HCT116 (cell line): ENCODE measurements at regions not wholly inside any gene's neighbourhood (a gene's known extent, or its start where the extent isn't known, plus 50 kb on each side); places are given as distances from the start of the nearest gene placed in this dataset.

ENCODE experiments used
- ATAC-seq: fragments of 200-7000 bp; cut with Tn5 transposase; 2 replicates; pipeline ENCODE4 v1.9.1; 2020; ENCODE audit warnings: mild to moderate bottlenecking, moderate library complexity
- BruUV-seq: library from RNA; stranded (reverse); fragments of 400-500 nt; replicated peaks from 2 replicates; lab custom pipeline; 2021; lab: Mats Ljungman, UMichigan
- CTCF ChIA-PET: fragments of 300-600 bp; sonication (Branson Sonifier 250); formaldehyde crosslinking; loops from one replicate; lab custom pipeline; 2021; ENCODE audit warnings: antibody characterized with exemption; lab: Charles Lee
- POLR2A ChIA-PET: fragments of 300-600, 350-600 bp; sonication (Branson Sonifier 250); formaldehyde crosslinking; loops from one replicate; lab custom pipeline; 2021; ENCODE audit warnings: antibody characterized with exemption; lab: Charles Lee
- RAD21 ChIA-PET, 2 experiments: fragments of 300-600 bp; sonication (Branson Sonifier 250); formaldehyde crosslinking; loops; one replicate each; lab custom pipeline; 2023; ENCODE audit warnings: low total read pairs in 2 of 2; ENCODE audit not compliant: uncharacterized antibody in 2 of 2, unreplicated experiment in 2 of 2, low non-redundant PET in 1 of 2; lab: Charles Lee
- DNase-seq: peaks from one replicate; pipeline ENCODE4 v3.0.0-alpha.2; 2010; ENCODE audit warnings: low read depth, low spot score
- H2AFZ ChIP-seq: fragments of 200-600 bp; shearing (Covaris generic), sonication (generic); 2 replicates; pipeline ENCODE4 v1.6.1; 2017; ENCODE audit warnings: low read depth, mixed run types, mixed read lengths, antibody characterized with exemption, low read length; ENCODE audit not compliant: poor library complexity, severe bottlenecking
- H3K27ac ChIP-seq: 2 replicates; pipeline ENCODE4 v1.5.1; 2012; ENCODE audit warnings: low read depth, low read length
- H3K27me3 ChIP-seq: fragments of 200-600 bp; sonication (generic); 2 replicates; pipeline ENCODE4 v1.6.1; 2016; ENCODE audit warnings: mixed run types, low read length, mixed read lengths; ENCODE audit not compliant: insufficient read depth
- H3K36me3 ChIP-seq, 2 experiments: fragments of 200-500 bp in 1 of 2; fragments of 200-600 bp in 1 of 2; sonication (Bioruptor generic) in 1 of 2; sonication (generic) in 1 of 2; 2 replicates each; pipeline versions ENCODE4 v1.5.1 to v1.6.1; 2014 to 2016; ENCODE audit warnings: low read length in 2 of 2, inconsistent platforms in 1 of 2, mixed read lengths in 1 of 2, mixed run types in 1 of 2; ENCODE audit not compliant: insufficient read depth in 2 of 2, control insufficient read depth in 1 of 2
- H3K4me1 ChIP-seq, 2 experiments: fragments of 200-600 bp in 1 of 2; sonication (generic) in 1 of 2; 2 replicates each; pipeline versions ENCODE4 v1.5.1 to v1.6.1; 2012 to 2017; ENCODE audit warnings: low read length in 2 of 2, inconsistent platforms in 1 of 2, mild to moderate bottlenecking in 1 of 2, mixed read lengths in 1 of 2, mixed run types in 1 of 2, moderate library complexity in 1 of 2; ENCODE audit not compliant: insufficient read depth in 2 of 2, control insufficient read depth in 1 of 2
- H3K4me2 ChIP-seq: fragments of 200-600 bp; sonication (generic); 2 replicates; pipeline ENCODE4 v1.6.1; 2017; ENCODE audit warnings: mixed run types, low read length, mixed read lengths
- H3K4me3 ChIP-seq, 2 experiments: fragments of 200-600 bp in 1 of 2; sonication (generic) in 1 of 2; replicated peaks in 1 of 2; 2 replicates each; pipeline ENCODE4 v1.5.1; 2011 to 2016; ENCODE audit warnings: low read length in 2 of 2, control low read depth in 1 of 2, low read depth in 1 of 2, mild to moderate bottlenecking in 1 of 2, mixed read lengths in 1 of 2, mixed run types in 1 of 2
- H3K79me2 ChIP-seq: fragments of 200-600 bp; sonication (generic); 2 replicates; pipeline ENCODE4 v1.6.1; 2017; ENCODE audit warnings: mild to moderate bottlenecking, mixed run types, low read length, moderate library complexity, mixed read lengths; ENCODE audit not compliant: insufficient read depth
- H3K9ac ChIP-seq: fragments of 200-600 bp; sonication (generic); 2 replicates; pipeline ENCODE4 v1.6.1; 2016; ENCODE audit warnings: low read length, mixed read lengths
- H3K9me2 ChIP-seq: fragments of 200-600 bp; sonication (generic), shearing (Covaris generic); 2 replicates; pipeline ENCODE4 v1.6.1; 2017; ENCODE audit warnings: mixed run types, mild to moderate bottlenecking, moderate library complexity; ENCODE audit not compliant: insufficient read depth
- H3K9me3 ChIP-seq, 2 experiments: fragments of 200-500 bp in 1 of 2; fragments of 200-600 bp in 1 of 2; sonication (Bioruptor generic) in 1 of 2; sonication (generic) in 1 of 2; 2 replicates each; pipeline ENCODE4 v1.6.1; 2014 to 2017; ENCODE audit warnings: low read length in 2 of 2, mixed read lengths in 2 of 2, inconsistent platforms in 1 of 2, low read depth in 1 of 2, mild to moderate bottlenecking in 1 of 2, mixed run types in 1 of 2, moderate library complexity in 1 of 2; ENCODE audit not compliant: control insufficient read depth in 1 of 2, insufficient read depth in 1 of 2
- H4K20me1 ChIP-seq: fragments of 200-600 bp; sonication (generic), shearing (Covaris generic); 2 replicates; pipeline ENCODE4 v1.6.1; 2017; ENCODE audit warnings: mixed run types, mild to moderate bottlenecking, moderate library complexity; ENCODE audit not compliant: insufficient read depth
- ATF3 ChIP-seq: IDR thresholded peaks from 2 replicates; pipeline ENCODE4 v1.6.1; 2012
- CBX3 ChIP-seq: IDR thresholded peaks from 2 replicates; pipeline ENCODE4 v1.6.1; 2012; ENCODE audit warnings: low read depth
- CTCF ChIP-seq, 3 experiments: fragments of 200-600 bp in 1 of 3; sonication (generic) in 1 of 3; IDR thresholded peaks in 2 of 3; conservative IDR thresholded peaks in 1 of 3; 2 replicates each; pipeline ENCODE4 v1.5.1; 2012 to 2017; ENCODE audit warnings: low read depth in 2 of 3, low read length in 2 of 3, antibody characterized with exemption in 1 of 3, borderline replicate concordance in 1 of 3, control low read depth in 1 of 3, mild to moderate bottlenecking in 1 of 3, mixed read lengths in 1 of 3, mixed run types in 1 of 3, moderate library complexity in 1 of 3; ENCODE audit not compliant: insufficient read depth in 1 of 3
- EGR1 ChIP-seq: IDR thresholded peaks from 2 replicates; pipeline ENCODE4 v1.6.1; 2012; ENCODE audit warnings: low read depth
- ELF1 ChIP-seq: IDR thresholded peaks from 2 replicates; pipeline ENCODE4 v1.6.1; 2012; ENCODE audit warnings: low read depth, borderline replicate concordance
- EZH2 ChIP-seq: fragments of 200-600 bp; sonication (generic); IDR thresholded peaks from 2 replicates; pipeline ENCODE4 v1.6.1; 2017; ENCODE audit warnings: antibody characterized with exemption, mixed run types
- EZH2phosphoT487 ChIP-seq: fragments of 200-600 bp; IDR thresholded peaks from 2 replicates; pipeline ENCODE4 v1.6.1; 2018; ENCODE audit warnings: antibody characterized with exemption, borderline replicate concordance
- FOSL1 ChIP-seq: IDR thresholded peaks from 2 replicates; pipeline ENCODE4 v1.6.1; 2012; ENCODE audit warnings: low read depth
- JUND ChIP-seq: IDR thresholded peaks from 2 replicates; pipeline ENCODE4 v1.6.1; 2012
- POLR2A ChIP-seq: IDR thresholded peaks from 2 replicates; pipeline ENCODE4 v1.7.0; 2011; ENCODE audit warnings: borderline replicate concordance; ENCODE audit not compliant: insufficient read depth, insufficient read length; ENCODE audit errors: extremely low read depth
- POLR2AphosphoS5 ChIP-seq: IDR thresholded peaks from 2 replicates; pipeline ENCODE4 v1.6.1; 2011; ENCODE audit warnings: mild to moderate bottlenecking, low read depth, low read length, moderate library complexity
- RAD21 ChIP-seq: IDR thresholded peaks from 2 replicates; pipeline ENCODE4 v1.6.1; 2012; ENCODE audit warnings: low read depth, mild to moderate bottlenecking
- SIN3A ChIP-seq: IDR thresholded peaks from 2 replicates; pipeline ENCODE4 v1.6.1; 2012; ENCODE audit warnings: low read depth
- SP1 ChIP-seq: IDR thresholded peaks from 2 replicates; pipeline ENCODE4 v1.6.1; 2012; ENCODE audit warnings: low read depth
- SRF ChIP-seq: IDR thresholded peaks from 2 replicates; pipeline ENCODE4 v1.6.1; 2012; ENCODE audit warnings: low read depth
- TCF7L2 ChIP-seq: IDR thresholded peaks from 2 replicates; pipeline ENCODE4 v1.7.0; 2011; ENCODE audit warnings: borderline replicate concordance, inconsistent platforms; ENCODE audit not compliant: insufficient read depth, insufficient read length; ENCODE audit errors: extremely low read depth
- ZFX ChIP-seq: fragments of 450-650 bp; IDR thresholded peaks from 2 replicates; pipeline ENCODE4 v1.6.1; 2017
- ZNF274 ChIP-seq: fragments of 200-500 bp; sonication (Bioruptor generic); IDR thresholded peaks from 2 replicates; pipeline ENCODE4 v1.6.1; 2014; ENCODE audit warnings: mild to moderate bottlenecking, low read depth, low read length, inconsistent platforms
- intact Hi-C: fragments of 100-400 bp; cut with micrococcal nuclease; formaldehyde crosslinking; loops from 2 replicates; pipeline ENCODE4 v1.10.0; 2022
- TF ChIP-seq, protein P1 (sequence below): IDR thresholded peaks from 2 replicates; pipeline ENCODE4 v1.6.1; 2012; ENCODE audit warnings: low read depth
- TF ChIP-seq, protein P2 (sequence below): IDR thresholded peaks from 2 replicates; pipeline ENCODE4 v1.6.1; 2011; ENCODE audit warnings: mild to moderate bottlenecking, low read length, moderate library complexity; ENCODE audit not compliant: insufficient replicate concordance; ENCODE audit errors: extremely low read depth

DNA sequence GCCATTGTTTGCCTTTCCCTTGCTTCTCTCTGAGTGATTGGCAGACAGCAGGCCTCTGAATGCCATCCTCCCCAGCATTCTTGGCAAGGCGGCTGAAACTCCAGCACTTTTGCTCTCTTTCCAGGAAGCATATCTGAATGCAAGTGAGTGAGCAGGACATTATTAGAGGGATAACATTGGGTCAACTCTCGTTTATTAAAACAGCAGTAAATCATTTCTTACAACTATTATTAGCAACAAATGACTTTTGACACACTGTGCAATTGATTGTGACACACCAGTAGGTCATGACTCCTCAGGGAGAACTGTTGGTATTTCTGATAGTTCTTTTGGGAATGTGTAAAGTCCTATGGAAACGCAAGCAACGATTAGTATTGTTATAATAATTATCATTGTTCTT is 103.8 kb downstream of the EFNB1 start:
- H3K4me3 ChIP-seq, result no peak overlapping the region
- no TSS peak for BruUV-seq
- H3K27ac ChIP-seq, result no peak overlapping the region
- no peak overlapping the region for H3K9ac ChIP-seq
- peaks cover 0 to 33% of the 10 kb centered on the region in 2 experiments; a peak in 3 of 4 replicates for H3K4me1 ChIP-seq
- DNase-seq (no peak), ATAC-seq (no peak)
- H4K20me1 ChIP-seq, result no peaks in the 10 kb centered on the region
- ChIA-PET RAD21 (no interaction called here), CTCF (no interaction called here), POLR2A (no interaction called here)
- no peak overlapping the region for H2AFZ ChIP-seq
- intact Hi-C loops, result no loop called here
- no peaks in the 10 kb centered on the region for H3K36me3 ChIP-seq
- no peaks in the 10 kb centered on the region for H3K27me3 ChIP-seq
- no peak overlapping the region for H3K4me2 ChIP-seq
- no peaks in the 10 kb centered on the region for H3K9me2 ChIP-seq
- no peaks in the 10 kb centered on the region for H3K9me3 ChIP-seq
- no peaks in the 10 kb centered on the region for H3K79me2 ChIP-seq
- TF ChIP-seq, protein P1, sequence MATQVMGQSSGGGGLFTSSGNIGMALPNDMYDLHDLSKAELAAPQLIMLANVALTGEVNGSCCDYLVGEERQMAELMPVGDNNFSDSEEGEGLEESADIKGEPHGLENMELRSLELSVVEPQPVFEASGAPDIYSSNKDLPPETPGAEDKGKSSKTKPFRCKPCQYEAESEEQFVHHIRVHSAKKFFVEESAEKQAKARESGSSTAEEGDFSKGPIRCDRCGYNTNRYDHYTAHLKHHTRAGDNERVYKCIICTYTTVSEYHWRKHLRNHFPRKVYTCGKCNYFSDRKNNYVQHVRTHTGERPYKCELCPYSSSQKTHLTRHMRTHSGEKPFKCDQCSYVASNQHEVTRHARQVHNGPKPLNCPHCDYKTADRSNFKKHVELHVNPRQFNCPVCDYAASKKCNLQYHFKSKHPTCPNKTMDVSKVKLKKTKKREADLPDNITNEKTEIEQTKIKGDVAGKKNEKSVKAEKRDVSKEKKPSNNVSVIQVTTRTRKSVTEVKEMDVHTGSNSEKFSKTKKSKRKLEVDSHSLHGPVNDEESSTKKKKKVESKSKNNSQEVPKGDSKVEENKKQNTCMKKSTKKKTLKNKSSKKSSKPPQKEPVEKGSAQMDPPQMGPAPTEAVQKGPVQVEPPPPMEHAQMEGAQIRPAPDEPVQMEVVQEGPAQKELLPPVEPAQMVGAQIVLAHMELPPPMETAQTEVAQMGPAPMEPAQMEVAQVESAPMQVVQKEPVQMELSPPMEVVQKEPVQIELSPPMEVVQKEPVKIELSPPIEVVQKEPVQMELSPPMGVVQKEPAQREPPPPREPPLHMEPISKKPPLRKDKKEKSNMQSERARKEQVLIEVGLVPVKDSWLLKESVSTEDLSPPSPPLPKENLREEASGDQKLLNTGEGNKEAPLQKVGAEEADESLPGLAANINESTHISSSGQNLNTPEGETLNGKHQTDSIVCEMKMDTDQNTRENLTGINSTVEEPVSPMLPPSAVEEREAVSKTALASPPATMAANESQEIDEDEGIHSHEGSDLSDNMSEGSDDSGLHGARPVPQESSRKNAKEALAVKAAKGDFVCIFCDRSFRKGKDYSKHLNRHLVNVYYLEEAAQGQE, result no peak
- TF ChIP-seq EZH2phosphoT487 (no peak), CBX3 (no peak), SRF (no peak), TCF7L2 (no peak), EZH2 (no peak), ELF1 (no peak), ZFX (no peak), SIN3A (no peak), FOSL1 (no peak), CTCF (IDR thresholded peaks at IDR 0.05 in 2 of 3, conservative IDR thresholded peaks at IDR 0.05 in 1 of 3; ENCODE audit: borderline replicate concordance in 1 of 3, insufficient read depth in 1 of 3, low read depth in 2 of 3, low read length in 2 of 3) (no peak), POLR2AphosphoS5 (no peak), ATF3 (no peak), JUND (no peak), POLR2A (no peak), RAD21 (no peak), EGR1 (no peak), SP1 (no peak), ZNF274 (no peak)
- TF ChIP-seq, protein P2, sequence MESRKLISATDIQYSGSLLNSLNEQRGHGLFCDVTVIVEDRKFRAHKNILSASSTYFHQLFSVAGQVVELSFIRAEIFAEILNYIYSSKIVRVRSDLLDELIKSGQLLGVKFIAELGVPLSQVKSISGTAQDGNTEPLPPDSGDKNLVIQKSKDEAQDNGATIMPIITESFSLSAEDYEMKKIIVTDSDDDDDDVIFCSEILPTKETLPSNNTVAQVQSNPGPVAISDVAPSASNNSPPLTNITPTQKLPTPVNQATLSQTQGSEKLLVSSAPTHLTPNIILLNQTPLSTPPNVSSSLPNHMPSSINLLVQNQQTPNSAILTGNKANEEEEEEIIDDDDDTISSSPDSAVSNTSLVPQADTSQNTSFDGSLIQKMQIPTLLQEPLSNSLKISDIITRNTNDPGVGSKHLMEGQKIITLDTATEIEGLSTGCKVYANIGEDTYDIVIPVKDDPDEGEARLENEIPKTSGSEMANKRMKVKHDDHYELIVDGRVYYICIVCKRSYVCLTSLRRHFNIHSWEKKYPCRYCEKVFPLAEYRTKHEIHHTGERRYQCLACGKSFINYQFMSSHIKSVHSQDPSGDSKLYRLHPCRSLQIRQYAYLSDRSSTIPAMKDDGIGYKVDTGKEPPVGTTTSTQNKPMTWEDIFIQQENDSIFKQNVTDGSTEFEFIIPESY, result no peak
